NCI-H2227 (cell line): ENCODE measurements at regions not wholly inside any gene's neighbourhood (a gene's known extent, or its start where the extent isn't known, plus 50 kb on each side); places are given as distances from the start of the nearest gene placed in this dataset.

Experiments
- DNase-seq: peaks from one replicate; lab custom pipeline; 2025; ENCODE audit not compliant: unreplicated experiment; lab: John Stamatoyannopoulos, UW

- no peak for DNase-seq
Observed at GRCh38 chr18:43875511-43875910, 598.2 kb upstream of the SYT4 start.

GRCh38 chr18:43876286-43876685 lies 599.0 kb upstream of the SYT4 start:
- DNase-seq: no peak

DNA sequence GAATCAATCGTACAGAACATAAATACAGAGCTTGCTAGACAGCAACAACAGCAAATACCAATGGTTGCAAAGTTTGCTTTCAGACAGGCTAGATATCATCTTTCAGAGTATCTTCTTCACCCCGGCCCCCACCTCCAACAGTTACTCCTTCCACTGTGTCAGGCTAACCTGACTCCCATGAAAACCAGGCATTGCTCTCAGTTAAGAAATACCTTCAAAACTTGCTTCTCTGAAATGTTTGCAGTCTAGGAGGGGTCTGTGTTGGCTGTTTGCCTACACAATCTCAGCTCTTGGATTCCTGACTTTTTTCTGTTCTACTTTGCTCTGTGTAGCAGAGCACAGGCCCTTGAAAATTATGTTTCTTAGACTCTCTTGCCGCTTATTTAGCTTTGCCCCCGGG lies 599.5 kb upstream of the SYT4 start:
- DNase-seq: no peak

- DNase-seq: no peak
Observed at GRCh38 chr18:43877616-43878321, 600.5 kb upstream of the SYT4 start.

DNA sequence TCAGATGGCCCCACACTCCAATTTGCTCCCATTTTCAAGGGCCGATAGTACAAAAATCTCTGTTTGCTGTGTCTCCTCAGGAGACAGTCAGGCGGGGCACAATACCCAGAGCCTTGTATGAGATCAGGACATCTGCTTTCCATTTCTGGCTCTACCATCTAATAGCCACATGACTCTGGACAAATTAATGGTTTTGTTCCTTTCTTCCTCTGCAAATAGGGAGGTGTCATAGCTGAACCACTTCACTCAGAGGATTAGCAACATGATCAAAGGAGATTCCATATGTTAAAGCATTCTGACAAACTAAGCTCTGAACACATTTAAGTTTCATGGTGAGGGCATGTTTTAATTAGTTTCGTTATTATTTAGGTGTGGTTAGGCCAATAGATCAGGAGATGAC lies 602.1 kb upstream of the SYT4 start:
- DNase-seq: no peak

DNA sequence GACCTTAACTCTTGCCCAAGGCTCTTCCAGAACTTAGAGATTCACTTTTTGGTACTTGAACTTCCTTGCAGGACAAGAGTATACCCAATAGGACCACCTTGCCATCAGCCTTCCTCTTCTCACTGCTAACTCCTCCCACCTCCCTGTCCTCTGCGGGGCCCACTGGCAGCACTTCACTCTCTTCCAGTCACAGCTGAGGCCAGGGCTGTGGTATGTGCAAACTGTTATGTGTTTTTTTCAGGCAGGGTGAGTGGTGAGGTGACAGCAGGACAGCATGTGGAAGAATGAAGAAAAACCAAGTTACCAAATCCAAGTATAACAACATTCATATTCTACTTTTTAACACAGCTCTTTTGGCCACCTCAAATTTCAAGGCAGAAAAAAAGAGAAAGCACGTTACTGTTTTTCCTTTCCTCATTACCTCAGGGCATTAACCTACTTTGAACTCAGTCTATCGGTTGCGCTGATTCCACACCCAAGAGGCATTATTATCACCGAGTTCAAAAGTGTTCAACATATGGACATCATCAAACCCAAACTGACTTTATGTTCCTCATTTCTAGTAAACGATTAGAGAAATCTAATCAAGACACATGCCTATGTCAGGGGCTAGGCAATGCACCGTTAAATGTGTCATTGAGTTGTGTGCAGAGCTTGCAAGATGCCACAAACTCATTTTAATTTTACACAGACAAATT lies 605.2 kb upstream of the SYT4 start:
- no peak for DNase-seq

GRCh38 chr18:43883886-43884285 lies 606.6 kb upstream of the SYT4 start:
- DNase-seq: no peak

GRCh38 chr18:43886341-43886740 lies 609.1 kb upstream of the SYT4 start:
- DNase-seq: no peak

GRCh38 chr18:43887491-43887890 lies 610.2 kb upstream of the SYT4 start:
- no peak for DNase-seq

GRCh38 chr18:43888598-43888997 lies 611.3 kb upstream of the SYT4 start:
- no peak for DNase-seq

GRCh38 chr18:43893001-43893637 lies 615.8 kb upstream of the SYT4 start:
- DNase-seq: no peak

DNA sequence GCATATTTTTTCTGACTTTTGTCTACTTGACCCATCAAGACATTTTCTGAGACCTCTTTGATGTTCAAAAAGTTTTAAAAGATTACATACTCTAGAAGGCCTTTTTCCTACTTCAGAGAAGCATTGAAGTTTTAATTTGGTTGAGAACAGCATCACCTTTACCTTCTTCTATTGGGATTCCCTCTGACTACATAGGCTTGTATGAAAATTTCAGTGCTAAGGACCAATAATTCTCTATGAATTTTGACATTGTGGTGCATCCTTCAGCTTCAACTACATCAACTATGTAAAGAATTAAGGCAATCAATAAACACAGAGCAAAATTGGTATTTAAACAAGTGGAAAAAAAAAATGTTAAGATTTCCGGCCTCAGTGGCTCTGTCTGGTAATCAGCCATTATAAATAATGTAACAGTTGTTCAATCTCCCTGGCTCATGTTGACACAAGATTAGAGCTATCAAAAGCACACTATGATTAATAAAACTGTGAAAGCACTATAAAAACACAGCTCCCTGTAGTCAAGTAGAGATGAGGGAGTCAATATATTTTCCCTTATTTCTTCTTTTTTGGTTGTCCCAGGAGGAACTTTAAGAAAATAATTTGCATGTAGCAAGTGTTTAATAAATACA lies 627.0 kb upstream of the SYT4 start:
- no peak for DNase-seq

- DNase-seq: no peak
Observed at GRCh38 chr18:43914018-43914417, 636.7 kb upstream of the SYT4 start.

GRCh38 chr18:43916984-43917383 lies 639.7 kb upstream of the SYT4 start:
- DNase-seq: no peak

GRCh38 chr18:43917520-43917919 lies 640.2 kb upstream of the SYT4 start:
- no peak for DNase-seq

DNA sequence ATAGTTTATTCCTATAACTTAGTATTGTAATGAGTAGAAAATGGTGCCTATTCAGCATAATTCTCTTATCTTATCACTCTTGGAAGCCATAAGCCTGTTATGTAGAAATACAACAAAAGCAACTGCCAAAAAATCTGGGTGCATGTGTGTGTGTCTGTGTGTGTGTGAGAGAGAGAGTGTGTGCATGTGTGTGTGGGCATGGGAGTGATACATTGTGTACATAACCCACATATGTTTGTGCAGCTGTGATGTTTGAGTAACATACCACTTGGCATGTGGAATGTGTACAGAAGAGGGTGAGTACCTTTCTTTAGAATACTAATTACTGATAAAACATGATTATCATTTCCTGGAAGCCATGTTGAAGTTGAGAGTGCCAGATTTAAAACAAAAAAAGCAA lies 642.3 kb upstream of the SYT4 start:
- no peak for DNase-seq

DNA sequence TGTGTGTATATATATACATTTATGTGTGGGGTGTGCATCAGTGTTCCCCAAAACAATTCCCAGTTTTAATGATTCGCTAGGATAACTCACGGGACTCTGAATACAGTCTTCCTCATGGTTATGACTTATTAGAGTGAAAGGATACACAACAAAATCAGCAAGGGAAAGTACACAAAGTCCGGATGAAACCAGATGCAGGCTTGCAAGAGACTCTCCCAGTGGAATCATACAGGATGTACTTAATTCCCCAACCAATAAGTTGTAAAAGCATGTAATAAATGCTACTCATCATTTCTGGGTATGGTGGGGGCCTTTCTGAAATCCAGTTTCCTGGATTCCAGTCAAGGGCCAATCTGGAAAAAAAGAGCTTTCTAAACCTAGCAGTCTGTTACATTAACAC lies 654.1 kb upstream of the SYT4 start:
- DNase-seq: no peak

GRCh38 chr18:43932140-43932539 lies 654.9 kb upstream of the SYT4 start:
- no peak for DNase-seq

- no peak for DNase-seq
Observed at GRCh38 chr18:43933177-43933576, 655.9 kb upstream of the SYT4 start.

- no peak for DNase-seq
Observed at GRCh38 chr18:43934322-43934721, 657.0 kb upstream of the SYT4 start.

DNA sequence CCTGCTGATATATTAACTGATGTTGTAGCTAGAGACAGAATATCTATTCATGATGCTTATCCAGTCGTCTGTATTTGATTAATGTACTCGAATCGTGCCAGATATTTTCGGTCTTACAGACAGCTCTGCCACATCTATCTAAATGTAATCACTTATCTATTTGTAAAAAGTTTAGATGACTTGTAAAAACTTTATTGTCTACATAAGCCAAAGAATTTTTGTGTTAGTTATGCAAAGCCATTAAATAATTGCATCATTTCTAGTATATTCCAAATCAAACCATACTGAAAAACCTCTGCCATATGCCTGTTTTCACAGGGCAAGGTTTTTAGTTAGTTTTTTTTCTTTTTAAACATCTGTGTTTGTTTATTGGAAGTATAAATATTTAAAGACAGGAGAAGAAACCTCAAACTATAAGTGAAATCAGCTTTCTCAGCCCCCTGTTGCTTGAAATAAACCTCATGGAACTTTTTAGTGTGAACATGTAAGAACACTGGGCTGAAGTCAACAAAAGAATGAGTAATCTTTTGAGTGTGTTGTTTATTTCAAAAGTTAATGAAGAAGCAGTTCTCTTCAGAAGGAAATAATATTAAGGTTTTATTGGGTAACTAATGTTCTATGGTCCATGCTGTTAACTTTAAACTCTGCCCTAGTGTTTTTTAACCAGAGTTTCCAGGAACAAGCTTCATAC lies 657.6 kb upstream of the SYT4 start:
- no peak for DNase-seq
